WTC11 (cell line): ENCODE measurements at regions not wholly inside any gene's neighbourhood (a gene's known extent, or its start where the extent isn't known, plus 50 kb on each side); places are given as distances from the start of the nearest gene placed in this dataset.

Experiments used
- CBFB ChIP-seq: sonication (generic); formaldehyde crosslinking; IDR thresholded peaks from 2 replicates; pipeline ENCODE4 v1.8.1; 2022; ENCODE audit warnings: mild to moderate bottlenecking, low read depth, missing genetic modification reagents
- CREB1 ChIP-seq: sonication (generic); formaldehyde crosslinking; IDR thresholded peaks from 2 replicates; pipeline ENCODE4 v1.8.0; 2023; ENCODE audit warnings: mild to moderate bottlenecking, missing genetic modification reagents
- GABPB1 ChIP-seq: sonication (generic); formaldehyde crosslinking; IDR thresholded peaks from 2 replicates; pipeline ENCODE4 v1.8.1; 2023; ENCODE audit warnings: mild to moderate bottlenecking, missing genetic modification reagents
- NFYB ChIP-seq: sonication (generic); formaldehyde crosslinking; conservative IDR thresholded peaks from 2 replicates; pipeline ENCODE4 v1.8.0; 2022; ENCODE audit warnings: low read depth, missing genetic modification reagents
- NR2C2 ChIP-seq: sonication (generic); formaldehyde crosslinking; IDR thresholded peaks from 2 replicates; pipeline ENCODE4 v1.8.0; 2022; ENCODE audit warnings: mild to moderate bottlenecking, missing genetic modification reagents
- SP1 ChIP-seq: sonication (generic); formaldehyde crosslinking; conservative IDR thresholded peaks from 2 replicates; pipeline ENCODE4 v1.8.1; 2022; ENCODE audit warnings: missing genetic modification reagents
- ZBTB21 ChIP-seq: sonication (generic); formaldehyde crosslinking; IDR thresholded peaks from 2 replicates; pipeline ENCODE4 v1.8.1; 2023; ENCODE audit warnings: mild to moderate bottlenecking, missing genetic modification reagents, borderline replicate concordance
- TF ChIP-seq, protein P1 (sequence below): fragments of 200-600 bp; IDR thresholded peaks from 2 replicates; pipeline ENCODE4 v1.8.0; 2022; ENCODE audit warnings: antibody characterized with exemption
- TF ChIP-seq, protein P2 (sequence below): sonication (generic); formaldehyde crosslinking; IDR thresholded peaks from 2 replicates; pipeline ENCODE4 v1.8.1; 2023; ENCODE audit warnings: mild to moderate bottlenecking, missing genetic modification reagents, moderate library complexity
- TF ChIP-seq, protein P3 (sequence below): sonication (generic); formaldehyde crosslinking; IDR thresholded peaks from 2 replicates; pipeline ENCODE4 v1.8.1; 2022; ENCODE audit warnings: mild to moderate bottlenecking, missing genetic modification reagents, moderate library complexity, borderline replicate concordance
- TF ChIP-seq, protein P4 (sequence below): sonication (generic); formaldehyde crosslinking; conservative IDR thresholded peaks from 2 replicates; pipeline ENCODE4 v1.8.1; 2022; ENCODE audit warnings: mild to moderate bottlenecking, missing genetic modification reagents
- TF ChIP-seq, protein P5 (sequence below): sonication (generic); formaldehyde crosslinking; IDR thresholded peaks from 2 replicates; pipeline ENCODE4 v1.8.0; 2022; ENCODE audit warnings: mild to moderate bottlenecking, missing genetic modification reagents
- TF ChIP-seq, protein P6 (sequence below): sonication (generic); formaldehyde crosslinking; IDR thresholded peaks from 2 replicates; pipeline ENCODE4 v1.8.1; 2023; ENCODE audit warnings: mild to moderate bottlenecking, moderate library complexity, missing genetic modification reagents

DNA sequence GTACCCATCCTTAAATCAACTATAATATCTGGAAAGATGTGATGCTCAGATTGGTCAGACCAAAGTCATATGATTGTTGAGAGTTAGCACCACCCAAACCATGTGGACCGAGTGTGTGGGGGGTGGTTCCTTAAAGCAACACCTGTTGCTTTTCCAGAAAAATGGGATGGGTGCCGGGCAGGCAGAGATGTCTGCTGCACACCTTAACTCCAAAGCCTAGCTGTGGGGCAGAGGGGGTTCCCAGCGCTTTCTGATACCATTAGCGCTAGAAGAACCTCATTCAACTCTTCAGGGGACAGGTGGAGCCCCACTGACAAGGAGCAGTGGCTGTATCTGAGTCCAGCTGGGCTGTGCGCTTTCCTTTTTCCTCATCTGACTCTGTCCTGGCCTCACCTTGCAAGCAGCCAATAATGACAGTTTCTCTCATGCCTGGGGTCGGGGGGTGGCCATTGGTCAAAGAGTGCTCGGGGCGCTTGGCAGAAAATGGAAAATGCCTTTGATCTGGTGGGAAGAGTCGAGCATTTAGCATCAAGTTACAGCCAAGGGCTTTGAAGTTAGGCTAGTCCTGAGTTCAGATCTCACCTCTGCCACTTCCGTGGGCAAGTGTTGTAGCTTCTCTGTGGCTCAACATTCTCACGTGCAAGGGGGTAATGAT lies 82.6 kb downstream of the IRX3 start:
- TF ChIP-seq, protein P1, sequence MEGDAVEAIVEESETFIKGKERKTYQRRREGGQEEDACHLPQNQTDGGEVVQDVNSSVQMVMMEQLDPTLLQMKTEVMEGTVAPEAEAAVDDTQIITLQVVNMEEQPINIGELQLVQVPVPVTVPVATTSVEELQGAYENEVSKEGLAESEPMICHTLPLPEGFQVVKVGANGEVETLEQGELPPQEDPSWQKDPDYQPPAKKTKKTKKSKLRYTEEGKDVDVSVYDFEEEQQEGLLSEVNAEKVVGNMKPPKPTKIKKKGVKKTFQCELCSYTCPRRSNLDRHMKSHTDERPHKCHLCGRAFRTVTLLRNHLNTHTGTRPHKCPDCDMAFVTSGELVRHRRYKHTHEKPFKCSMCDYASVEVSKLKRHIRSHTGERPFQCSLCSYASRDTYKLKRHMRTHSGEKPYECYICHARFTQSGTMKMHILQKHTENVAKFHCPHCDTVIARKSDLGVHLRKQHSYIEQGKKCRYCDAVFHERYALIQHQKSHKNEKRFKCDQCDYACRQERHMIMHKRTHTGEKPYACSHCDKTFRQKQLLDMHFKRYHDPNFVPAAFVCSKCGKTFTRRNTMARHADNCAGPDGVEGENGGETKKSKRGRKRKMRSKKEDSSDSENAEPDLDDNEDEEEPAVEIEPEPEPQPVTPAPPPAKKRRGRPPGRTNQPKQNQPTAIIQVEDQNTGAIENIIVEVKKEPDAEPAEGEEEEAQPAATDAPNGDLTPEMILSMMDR = no peak
- TF ChIP-seq, protein P2, sequence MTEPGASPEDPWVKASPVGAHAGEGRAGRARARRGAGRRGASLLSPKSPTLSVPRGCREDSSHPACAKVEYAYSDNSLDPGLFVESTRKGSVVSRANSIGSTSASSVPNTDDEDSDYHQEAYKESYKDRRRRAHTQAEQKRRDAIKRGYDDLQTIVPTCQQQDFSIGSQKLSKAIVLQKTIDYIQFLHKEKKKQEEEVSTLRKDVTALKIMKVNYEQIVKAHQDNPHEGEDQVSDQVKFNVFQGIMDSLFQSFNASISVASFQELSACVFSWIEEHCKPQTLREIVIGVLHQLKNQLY (CRISPR knock-in tag) = no peak
- TF ChIP-seq, protein P3, sequence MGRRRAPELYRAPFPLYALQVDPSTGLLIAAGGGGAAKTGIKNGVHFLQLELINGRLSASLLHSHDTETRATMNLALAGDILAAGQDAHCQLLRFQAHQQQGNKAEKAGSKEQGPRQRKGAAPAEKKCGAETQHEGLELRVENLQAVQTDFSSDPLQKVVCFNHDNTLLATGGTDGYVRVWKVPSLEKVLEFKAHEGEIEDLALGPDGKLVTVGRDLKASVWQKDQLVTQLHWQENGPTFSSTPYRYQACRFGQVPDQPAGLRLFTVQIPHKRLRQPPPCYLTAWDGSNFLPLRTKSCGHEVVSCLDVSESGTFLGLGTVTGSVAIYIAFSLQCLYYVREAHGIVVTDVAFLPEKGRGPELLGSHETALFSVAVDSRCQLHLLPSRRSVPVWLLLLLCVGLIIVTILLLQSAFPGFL (CRISPR knock-in tag) = no peak
- TF ChIP-seq CREB1 (CRISPR knock-in tag) (no peak), NR2C2 (CRISPR knock-in tag) (no peak), ZBTB21 (CRISPR knock-in tag) (no peak), NFYB (CRISPR knock-in tag) (no peak), SP1 (CRISPR knock-in tag) (no peak), GABPB1 (CRISPR knock-in tag) (no peak), CBFB (no peak)
- TF ChIP-seq, protein P4, sequence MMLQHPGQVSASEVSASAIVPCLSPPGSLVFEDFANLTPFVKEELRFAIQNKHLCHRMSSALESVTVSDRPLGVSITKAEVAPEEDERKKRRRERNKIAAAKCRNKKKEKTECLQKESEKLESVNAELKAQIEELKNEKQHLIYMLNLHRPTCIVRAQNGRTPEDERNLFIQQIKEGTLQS (CRISPR knock-in tag) = no peak
- TF ChIP-seq, protein P5, sequence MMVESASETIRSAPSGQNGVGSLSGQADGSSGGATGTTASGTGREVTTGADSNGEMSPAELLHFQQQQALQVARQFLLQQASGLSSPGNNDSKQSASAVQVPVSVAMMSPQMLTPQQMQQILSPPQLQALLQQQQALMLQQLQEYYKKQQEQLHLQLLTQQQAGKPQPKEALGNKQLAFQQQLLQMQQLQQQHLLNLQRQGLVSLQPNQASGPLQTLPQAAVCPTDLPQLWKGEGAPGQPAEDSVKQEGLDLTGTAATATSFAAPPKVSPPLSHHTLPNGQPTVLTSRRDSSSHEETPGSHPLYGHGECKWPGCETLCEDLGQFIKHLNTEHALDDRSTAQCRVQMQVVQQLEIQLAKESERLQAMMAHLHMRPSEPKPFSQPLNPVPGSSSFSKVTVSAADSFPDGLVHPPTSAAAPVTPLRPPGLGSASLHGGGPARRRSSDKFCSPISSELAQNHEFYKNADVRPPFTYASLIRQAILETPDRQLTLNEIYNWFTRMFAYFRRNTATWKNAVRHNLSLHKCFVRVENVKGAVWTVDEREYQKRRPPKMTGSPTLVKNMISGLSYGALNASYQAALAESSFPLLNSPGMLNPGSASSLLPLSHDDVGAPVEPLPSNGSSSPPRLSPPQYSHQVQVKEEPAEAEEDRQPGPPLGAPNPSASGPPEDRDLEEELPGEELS (CRISPR knock-in tag) = no peak
- TF ChIP-seq, protein P6, sequence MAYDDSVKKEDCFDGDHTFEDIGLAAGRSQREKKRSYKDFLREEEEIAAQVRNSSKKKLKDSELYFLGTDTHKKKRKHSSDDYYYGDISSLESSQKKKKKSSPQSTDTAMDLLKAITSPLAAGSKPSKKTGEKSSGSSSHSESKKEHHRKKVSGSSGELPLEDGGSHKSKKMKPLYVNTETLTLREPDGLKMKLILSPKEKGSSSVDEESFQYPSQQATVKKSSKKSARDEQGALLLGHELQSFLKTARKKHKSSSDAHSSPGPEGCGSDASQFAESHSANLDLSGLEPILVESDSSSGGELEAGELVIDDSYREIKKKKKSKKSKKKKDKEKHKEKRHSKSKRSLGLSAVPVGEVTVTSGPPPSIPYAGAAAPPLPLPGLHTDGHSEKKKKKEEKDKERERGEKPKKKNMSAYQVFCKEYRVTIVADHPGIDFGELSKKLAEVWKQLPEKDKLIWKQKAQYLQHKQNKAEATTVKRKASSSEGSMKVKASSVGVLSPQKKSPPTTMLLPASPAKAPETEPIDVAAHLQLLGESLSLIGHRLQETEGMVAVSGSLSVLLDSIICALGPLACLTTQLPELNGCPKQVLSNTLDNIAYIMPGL (CRISPR knock-in tag) = no peak
